Jurkat, Clone E6-1 (cell line): ENCODE measurements at regions not wholly inside any gene's neighbourhood (a gene's known extent, or its start where the extent isn't known, plus 50 kb on each side); places are given as distances from the start of the nearest gene placed in this dataset.
"Not testable (repeated sequence)": the region's sequence is repeated elsewhere in the genome, so short reads cannot be mapped to it uniquely, and the experiment has no call there.

Source experiments
- DNase-seq: peaks from one replicate; pipeline ENCODE4 v3.0.0-alpha.2; 2011; ENCODE audit warnings: low read depth, low spot score
- H3K4me3 ChIP-seq: 2 replicates; pipeline ENCODE4 v1.5.1; 2011; ENCODE audit warnings: mild to moderate bottlenecking, low read length, control low read depth, moderate library complexity

- H3K4me3 ChIP-seq, result no peak overlapping the region
- no peak for DNase-seq
Observed at GRCh38 chr2:56753182-56753581, 569.4 kb downstream of the CCDC85A start.

- H3K4me3 ChIP-seq, result no peak overlapping the region
- DNase-seq, result no peak
Observed at GRCh38 chr2:56754066-56754615, 570.4 kb downstream of the CCDC85A start.

DNA sequence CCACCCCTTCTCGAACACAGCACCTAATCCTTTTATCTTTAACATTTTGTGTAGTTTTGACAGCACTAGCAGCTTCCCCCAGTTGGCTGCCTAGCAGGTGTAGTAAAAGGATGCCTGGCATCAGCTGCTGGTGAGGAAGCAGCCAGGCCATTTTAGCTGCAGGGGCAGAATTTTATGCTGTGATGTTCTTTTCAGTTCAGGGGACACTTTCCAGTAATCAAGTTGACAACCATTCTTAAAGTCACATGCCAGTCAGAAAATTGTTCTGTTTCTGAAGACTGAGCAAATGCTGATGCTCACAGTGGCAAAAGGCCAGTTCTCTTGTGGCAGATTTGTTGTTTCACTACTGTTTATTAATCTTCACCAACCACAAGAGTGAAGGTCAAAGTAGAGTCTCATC, 570.8 kb downstream of the CCDC85A start:
- no peak for DNase-seq

DNA sequence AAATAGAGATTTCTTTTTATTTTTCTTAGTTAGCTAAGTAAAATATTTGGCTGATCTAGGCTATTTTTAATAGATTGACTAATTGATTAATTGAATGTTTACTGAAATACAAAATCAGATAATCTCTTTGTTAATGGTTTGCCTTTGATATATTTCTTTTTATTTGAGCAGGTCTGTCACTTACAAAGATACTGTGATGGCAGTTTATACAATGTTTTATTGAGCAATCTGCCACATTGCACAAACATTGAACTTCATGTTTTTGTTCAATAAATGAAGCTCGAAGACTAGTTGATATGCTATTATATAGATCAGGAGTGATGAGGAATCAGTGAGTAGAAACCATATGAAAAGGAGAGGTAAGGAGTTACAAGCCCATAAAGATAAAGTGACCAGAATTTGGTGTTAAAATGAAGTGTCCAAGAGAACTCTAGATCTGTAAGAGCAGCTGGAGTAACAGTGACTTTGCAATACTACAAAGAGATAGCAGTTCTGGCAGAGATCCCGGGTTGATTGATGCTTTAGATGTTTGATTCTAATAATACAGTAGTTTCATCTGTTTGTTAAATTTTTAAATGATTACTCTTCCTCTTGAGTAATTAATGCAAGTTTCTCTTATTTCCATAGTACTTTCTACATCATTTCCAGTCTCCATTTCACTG, 574.2 kb downstream of the CCDC85A start:
- no peak for DNase-seq
- no peak overlapping the region for H3K4me3 ChIP-seq

More for the DNA sequence above, 570.8 kb downstream of the CCDC85A start:
- H3K4me3 ChIP-seq, result no peak overlapping the region

GRCh38 chr2:56763683-56764082, 579.9 kb downstream of the CCDC85A start:
- DNase-seq, result no peak
- H3K4me3 ChIP-seq, result no peak overlapping the region

- no peak for DNase-seq
- H3K4me3 ChIP-seq, result no peak overlapping the region
Observed at GRCh38 chr2:56768973-56769372, 585.2 kb downstream of the CCDC85A start.

- no peak overlapping the region for H3K4me3 ChIP-seq
- no peak for DNase-seq
Observed at GRCh38 chr2:56770490-56770889, 586.7 kb downstream of the CCDC85A start.

DNA sequence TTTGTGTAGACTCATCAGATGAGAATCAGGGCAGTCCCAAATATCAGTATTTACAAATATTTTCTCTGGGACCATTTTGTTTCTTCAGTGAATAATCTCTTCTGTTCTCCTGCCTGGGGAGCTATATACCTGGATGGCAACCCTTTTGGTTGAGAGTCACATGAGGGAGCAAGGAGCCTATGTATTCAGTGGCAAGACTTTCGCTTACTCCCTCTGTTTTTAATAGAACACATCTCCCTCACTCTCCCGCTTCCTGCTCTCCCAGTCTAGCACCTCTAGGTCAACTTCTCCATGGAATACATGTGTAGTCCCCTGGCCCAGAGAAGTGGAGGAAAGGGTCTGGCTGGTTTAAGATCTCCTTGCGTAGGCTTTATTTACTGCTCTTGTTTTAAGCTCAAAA, 600.3 kb downstream of the CCDC85A start:
- H3K4me3 ChIP-seq, result no peak overlapping the region
- DNase-seq, result no peak

- H3K4me3 ChIP-seq, result no peak overlapping the region
- DNase-seq, result no peak
Observed at GRCh38 chr2:56801214-56801613, 617.4 kb downstream of the CCDC85A start.

DNA sequence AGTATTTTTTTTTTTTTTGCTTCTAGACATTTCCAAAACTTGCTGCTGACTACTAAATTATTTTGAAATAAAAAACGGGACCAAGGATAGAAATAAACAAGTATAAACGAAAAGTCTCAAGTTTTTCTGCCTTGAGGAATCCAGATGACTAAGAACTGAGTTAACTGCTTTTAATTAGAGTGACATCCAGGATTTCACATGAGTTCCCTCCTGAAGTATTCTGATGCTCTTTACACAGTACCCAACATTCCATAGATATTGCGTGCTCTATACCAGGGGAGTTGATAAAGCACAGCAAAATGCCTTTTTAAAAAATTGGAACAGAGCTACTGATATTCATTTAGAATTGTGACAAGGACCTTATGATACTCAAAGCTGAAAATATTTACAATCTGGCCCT, 618.0 kb downstream of the CCDC85A start:
- H3K4me3 ChIP-seq, result no peak overlapping the region
- DNase-seq, result no peak

DNA sequence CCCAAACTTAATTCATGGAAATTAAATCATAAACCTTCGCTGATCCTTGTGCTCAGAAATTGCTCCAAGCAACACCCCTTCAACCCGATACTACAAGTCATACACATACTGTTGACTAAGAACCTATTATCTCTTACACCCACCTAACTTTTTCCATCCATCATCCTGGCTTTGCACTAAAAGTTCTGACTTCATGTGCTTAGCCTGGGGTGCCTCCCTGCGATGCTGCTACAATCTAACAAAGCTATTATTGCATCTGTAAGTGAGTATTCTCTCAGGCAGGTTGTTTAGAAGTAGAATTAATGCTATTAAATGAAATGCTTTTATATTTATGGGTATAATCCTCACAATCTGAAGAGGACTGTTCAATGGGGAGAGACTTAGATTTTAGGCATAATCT, 619.8 kb downstream of the CCDC85A start:
- DNase-seq, result no peak

GRCh38 chr2:56806924-56807323, 623.1 kb downstream of the CCDC85A start:
- H3K4me3 ChIP-seq, result no peak overlapping the region
- no peak for DNase-seq

More for the DNA sequence above, 619.8 kb downstream of the CCDC85A start:
- H3K4me3 ChIP-seq, result no peak overlapping the region

DNA sequence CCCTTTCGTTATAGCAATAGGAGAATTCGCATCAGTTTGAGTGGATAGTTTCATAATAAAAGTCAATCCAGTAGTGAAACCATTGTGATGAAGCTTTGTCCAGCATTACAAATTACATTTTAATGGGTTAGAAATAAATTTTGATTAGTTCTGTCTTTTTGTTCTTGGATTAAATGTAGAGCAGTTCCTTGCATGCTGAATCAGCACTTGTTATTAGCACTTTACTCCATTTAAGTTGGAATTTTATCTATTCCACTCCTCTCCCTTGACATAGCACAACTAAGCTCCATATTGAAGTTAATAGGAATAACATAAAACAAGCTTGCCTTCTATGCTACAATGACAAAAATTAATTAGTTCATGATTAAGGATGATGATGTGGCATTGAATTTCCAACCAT, 624.1 kb downstream of the CCDC85A start:
- no peak overlapping the region for H3K4me3 ChIP-seq

DNA sequence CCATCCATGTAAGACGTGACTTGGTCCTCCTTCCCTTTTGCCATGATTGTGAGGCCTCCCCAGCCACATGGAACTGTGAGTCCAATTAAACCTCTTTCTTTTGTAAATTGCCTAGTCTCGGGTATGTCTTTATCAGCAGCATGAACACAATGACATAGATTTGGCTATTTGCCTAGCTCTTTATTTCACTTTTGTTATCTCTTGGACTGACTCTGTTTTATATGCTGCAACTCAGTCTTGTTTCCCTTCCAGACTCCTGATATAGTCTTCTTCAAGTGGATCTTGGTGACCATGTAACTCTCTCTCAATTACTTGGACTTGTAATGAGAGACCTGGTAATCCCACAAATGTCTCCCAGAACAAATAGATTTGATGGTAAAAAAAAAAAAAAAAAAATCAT, 627.6 kb downstream of the CCDC85A start:
- no peak overlapping the region for H3K4me3 ChIP-seq
- DNase-seq, result no peak

More for the DNA sequence above, 624.1 kb downstream of the CCDC85A start:
- DNase-seq, result no peak

DNA sequence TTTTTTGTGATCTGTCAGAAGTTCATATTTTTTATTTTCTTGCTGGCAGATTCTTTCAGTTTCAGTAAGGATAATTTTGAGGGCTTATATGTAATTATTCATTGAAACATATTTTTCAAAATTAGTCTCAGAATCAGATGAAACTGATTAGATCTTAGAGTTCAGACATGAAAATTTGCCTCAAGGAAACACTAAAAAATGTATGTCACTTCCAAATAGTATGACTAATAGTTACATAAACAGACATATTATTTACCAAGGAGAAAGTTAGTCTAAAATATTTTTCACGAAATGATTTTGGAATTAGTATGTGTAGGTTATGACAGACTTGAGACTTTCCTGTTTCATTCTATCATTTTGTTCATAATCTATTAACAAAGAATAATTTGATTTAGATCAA, 628.6 kb downstream of the CCDC85A start:
- H3K4me3 ChIP-seq, result no peak overlapping the region

GRCh38 chr2:56813490-56813889, 629.7 kb downstream of the CCDC85A start:
- no peak for DNase-seq

More for the DNA sequence above, 628.6 kb downstream of the CCDC85A start:
- DNase-seq, result no peak

GRCh38 chr2:56816666-56817065, 632.9 kb downstream of the CCDC85A start:
- no peak overlapping the region for H3K4me3 ChIP-seq
- DNase-seq, result no peak

More at GRCh38 chr2:56813490-56813889, 629.7 kb downstream of the CCDC85A start:
- no peak overlapping the region for H3K4me3 ChIP-seq

DNA sequence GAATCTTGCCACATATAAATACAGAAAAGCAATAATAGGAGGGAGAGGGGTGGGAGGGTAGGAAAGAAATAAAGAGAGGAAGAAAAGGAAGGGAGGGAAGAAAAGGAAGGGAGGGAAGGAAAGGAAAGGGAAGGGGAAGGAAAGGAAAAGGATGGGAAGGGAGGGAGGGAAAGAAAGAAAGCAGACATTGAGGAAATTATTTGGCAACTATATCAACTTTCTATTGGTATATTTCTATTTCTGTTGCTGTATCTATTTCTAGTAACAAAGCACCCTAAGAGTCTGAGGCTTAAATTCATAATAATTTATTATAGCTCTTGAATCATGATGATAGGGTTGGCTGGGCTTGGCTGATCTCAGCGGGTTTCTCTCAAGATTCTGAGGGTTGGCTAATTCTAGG, 648.0 kb downstream of the CCDC85A start:
- no peak for DNase-seq

GRCh38 chr2:56834686-56835085, 650.9 kb downstream of the CCDC85A start:
- no peak overlapping the region for H3K4me3 ChIP-seq
- no peak for DNase-seq

More for the DNA sequence above, 648.0 kb downstream of the CCDC85A start:
- H3K4me3 ChIP-seq, result no peak overlapping the region

GRCh38 chr2:56840009-56840408, 656.2 kb downstream of the CCDC85A start:
- H3K4me3 ChIP-seq, DNase-seq: not testable (repeated sequence)

DNA sequence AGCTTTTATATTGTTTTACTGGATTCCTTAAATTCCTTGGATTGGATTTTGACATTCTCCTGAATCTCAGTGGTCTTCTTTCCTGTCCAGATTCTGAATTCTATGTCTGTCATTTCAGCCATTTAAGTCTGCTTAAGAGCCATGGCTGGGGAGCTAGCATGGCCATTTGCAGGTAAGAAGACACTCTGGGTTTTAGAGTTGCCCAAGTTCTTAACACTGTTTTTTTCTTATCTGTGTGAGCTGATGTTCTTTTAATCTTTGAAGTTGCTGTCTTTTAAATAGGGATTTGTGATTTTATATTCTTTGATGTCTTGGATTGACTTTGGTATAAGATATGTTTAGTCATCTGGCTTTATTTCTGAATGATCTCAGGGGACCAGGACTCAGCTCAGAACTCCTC, 677.2 kb downstream of the CCDC85A start:
- no peak overlapping the region for H3K4me3 ChIP-seq
- DNase-seq, result no peak
